SK-N-SH (cell line): ENCODE measurements at regions not wholly inside any gene's neighbourhood (a gene's known extent, or its start where the extent isn't known, plus 50 kb on each side); places are given as distances from the start of the nearest gene placed in this dataset.

Experiments used
- CTCF ChIA-PET: fragments of 300-600, 350-600 bp; formaldehyde crosslinking; extraction: SDS; loops from one replicate; lab custom pipeline; 2021; lab: Yijun Ruan, JAX
- POLR2A ChIA-PET: fragments of 350-600 bp; sonication (Branson Sonifier 250); formaldehyde crosslinking; extraction: SDS; loops from one replicate; lab custom pipeline; 2020; ENCODE audit warnings: antibody characterized with exemption, inconsistent platforms; lab: Yijun Ruan, JAX
- DNase-seq: peaks from one replicate; pipeline ENCODE4 v3.0.0; 2012
- H2AFZ ChIP-seq: fragments of 200-600 bp; sonication (generic); 2 replicates; pipeline ENCODE4 v1.8.1; 2016; ENCODE audit warnings: antibody characterized with exemption, mild to moderate bottlenecking, low read depth
- H3F3A ChIP-seq: fragments of 200-600 bp; sonication (generic); replicated peaks from 2 replicates; pipeline ENCODE3; 2016; ENCODE audit warnings: antibody characterized with exemption, mild to moderate bottlenecking; ENCODE audit not compliant: insufficient read depth
- H3K27ac ChIP-seq, 2 experiments: fragments of 200-500 bp in 1 of 2; fragments of 200-600 bp in 1 of 2; sonication (Bioruptor generic) in 1 of 2; sonication (generic), shearing (Covaris generic) in 1 of 2; 2 replicates each; pipeline versions ENCODE4 v1.5.1 to v1.6.1; 2014 to 2016; ENCODE audit warnings: low read depth in 2 of 2, inconsistent platforms in 1 of 2, low read length in 1 of 2, mild to moderate bottlenecking in 1 of 2, mixed read lengths in 1 of 2
- H3K27me3 ChIP-seq: fragments of 200-600 bp; sonication (generic), shearing (Covaris generic); 2 replicates; pipeline ENCODE4 v1.6.1; 2016; ENCODE audit warnings: mixed run types; ENCODE audit not compliant: insufficient read depth
- H3K36me3 ChIP-seq, 2 experiments: fragments of 200-500 bp in 1 of 2; fragments of 200-600 bp in 1 of 2; sonication (Bioruptor generic) in 1 of 2; sonication (generic) in 1 of 2; replicated peaks in 1 of 2; 2 replicates each; pipeline versions ENCODE3 to v1.5.1; 2014 to 2016; ENCODE audit warnings: low read length in 1 of 2, mild to moderate bottlenecking in 1 of 2; ENCODE audit not compliant: insufficient read depth in 2 of 2, control insufficient read depth in 1 of 2
- H3K4me1 ChIP-seq, 2 experiments: fragments of 200-500 bp in 1 of 2; fragments of 200-600 bp in 1 of 2; sonication (Bioruptor generic) in 1 of 2; sonication (generic), shearing (Covaris generic) in 1 of 2; 2 replicates each; pipeline versions ENCODE4 v1.5.1 to v1.6.1; 2014 to 2016; ENCODE audit warnings: low read depth in 1 of 2, low read length in 1 of 2, mixed run types in 1 of 2; ENCODE audit not compliant: insufficient read depth in 2 of 2, control insufficient read depth in 1 of 2
- H3K4me2 ChIP-seq: fragments of 200-600 bp; sonication (generic), shearing (Covaris generic); 2 replicates; pipeline ENCODE4 v1.6.1; 2017; ENCODE audit warnings: mixed run types
- H3K4me3 ChIP-seq, 2 experiments: fragments of 200-500 bp in 1 of 2; fragments of 200-600 bp in 1 of 2; sonication (Bioruptor generic) in 1 of 2; sonication (generic), shearing (Covaris generic) in 1 of 2; 2 replicates each; pipeline versions ENCODE4 v1.5.1 to v1.8.1; 2014 to 2016; ENCODE audit warnings: low read depth in 2 of 2, inconsistent platforms in 1 of 2, low read length in 1 of 2, mild to moderate bottlenecking in 1 of 2, mixed read lengths in 1 of 2, moderate library complexity in 1 of 2
- H3K79me2 ChIP-seq: fragments of 200-600 bp; sonication (generic); 2 replicates; pipeline ENCODE4 v1.8.1; 2017; ENCODE audit warnings: mild to moderate bottlenecking; ENCODE audit not compliant: insufficient read depth
- H3K9ac ChIP-seq: fragments of 200-600 bp; sonication (generic); 2 replicates; pipeline ENCODE4 v1.6.1; 2017; ENCODE audit warnings: mixed run types
- H3K9me2 ChIP-seq: fragments of 200-600 bp; sonication (generic); 2 replicates; pipeline ENCODE4 v1.6.1; 2017; ENCODE audit warnings: mixed run types
- H3K9me3 ChIP-seq: fragments of 200-600 bp; sonication (generic); 2 replicates; pipeline ENCODE4 v1.6.1; 2017; ENCODE audit warnings: mixed run types, mild to moderate bottlenecking, moderate library complexity
- H4K20me1 ChIP-seq: fragments of 200-600 bp; sonication (generic); 2 replicates; pipeline ENCODE4 v1.6.1; 2017; ENCODE audit warnings: mild to moderate bottlenecking, mixed run types; ENCODE audit not compliant: insufficient read depth
- CTCF ChIP-seq: fragments of 200-600 bp; sonication (generic); IDR thresholded peaks from 2 replicates; pipeline ENCODE4 v1.6.1; 2017; ENCODE audit warnings: antibody characterized with exemption, mild to moderate bottlenecking, moderate library complexity
- FOXM1 ChIP-seq: IDR thresholded peaks from 2 replicates; pipeline ENCODE4 v1.4.0; 2012; ENCODE audit warnings: low read depth, mild to moderate bottlenecking
- GABPA ChIP-seq: IDR thresholded peaks from 2 replicates; pipeline ENCODE4 v1.4.0; 2012; ENCODE audit warnings: low read depth, mild to moderate bottlenecking
- GATA2 ChIP-seq: sonication (generic); formaldehyde crosslinking; IDR thresholded peaks from 2 replicates; pipeline ENCODE4 v1.5.0; 2020; ENCODE audit warnings: mild to moderate bottlenecking, missing genetic modification reagents
- JUND ChIP-seq: IDR thresholded peaks from 2 replicates; pipeline ENCODE4 v1.4.0; 2012
- NFIC ChIP-seq: IDR thresholded peaks from 2 replicates; pipeline ENCODE4 v1.4.0; 2012; ENCODE audit warnings: borderline replicate concordance
- NRF1 ChIP-seq: IDR thresholded peaks from 2 replicates; pipeline ENCODE4 v1.6.1; 2012; ENCODE audit warnings: low read depth, mild to moderate bottlenecking, low read length
- PBX3 ChIP-seq: IDR thresholded peaks from 2 replicates; pipeline ENCODE4; 2012
- RCOR1 ChIP-seq: fragments of 150-350 bp; IDR thresholded peaks from 2 replicates; pipeline ENCODE4 v1.6.1; 2017; ENCODE audit warnings: antibody characterized with exemption, low read length
- REST ChIP-seq: IDR thresholded peaks from 2 replicates; pipeline ENCODE4 v1.6.1; 2012; ENCODE audit warnings: mild to moderate bottlenecking, low read depth, low read length, moderate library complexity
- RFX5 ChIP-seq: IDR thresholded peaks from 2 replicates; pipeline ENCODE4 v1.6.1; 2012; ENCODE audit warnings: mild to moderate bottlenecking, improper control_type of control experiment, low read length
- SIN3A ChIP-seq: IDR thresholded peaks from 2 replicates; pipeline ENCODE4 v1.6.1; 2012; ENCODE audit warnings: low read depth, mild to moderate bottlenecking, low read length, moderate library complexity, borderline replicate concordance
- SMC3 ChIP-seq: IDR thresholded peaks from 2 replicates; pipeline ENCODE4 v1.6.1; 2012; ENCODE audit warnings: low read depth, low read length, improper control_type of control experiment
- TEAD4 ChIP-seq: IDR thresholded peaks from 2 replicates; pipeline ENCODE4 v1.4.0; 2012; ENCODE audit warnings: mild to moderate bottlenecking, borderline replicate concordance; ENCODE audit not compliant: insufficient read depth
- ZBTB33 ChIP-seq: IDR thresholded peaks from 2 replicates; pipeline ENCODE4 v1.4.0; 2012; ENCODE audit warnings: low read depth, borderline replicate concordance
- WGBS: methylation state at CpG from one replicate; pipeline ENCODE4 v1.1.6; 2017; ENCODE audit warnings: low lambda C conversion rate; 5-methylcytosine and 5-hydroxymethylcytosine counted together

GRCh38 chr11:100550912-100551632 lies 136.0 kb upstream of the ARHGAP42 start:
- H3K27ac ChIP-seq, result no peak overlapping the region
- no peak overlapping the region for H3K4me2 ChIP-seq
- no peaks in the 10 kb centered on the region for H3K79me2 ChIP-seq
- no peaks in the 10 kb centered on the region for H4K20me1 ChIP-seq
- no peaks in the 10 kb centered on the region for H3K36me3 ChIP-seq
- CTCF ChIA-PET, result no interaction called here
- no peak for DNase-seq
- POLR2A ChIA-PET, result no interaction called here
- H3K4me3 ChIP-seq, result no peak overlapping the region
- H3K27me3 ChIP-seq, result peaks cover 13% of the 10 kb centered on the region
- H3K4me1 ChIP-seq, result no peaks in the 10 kb centered on the region
- WGBS, result 0% methylated on average over 5 of the region's 5 CpGs
- no peaks in the 10 kb centered on the region for H3K9me3 ChIP-seq
- TF ChIP-seq REST, result no peak
- no peak for TF ChIP-seq TEAD4
- no peak for TF ChIP-seq ZBTB33
- no peak for TF ChIP-seq RFX5
- no peak for TF ChIP-seq GATA2 (CRISPR knock-in tag)
- no peak for TF ChIP-seq RCOR1
- no peak for TF ChIP-seq NFIC
- TF ChIP-seq FOXM1, result no peak
- TF ChIP-seq CTCF, result no peak
- TF ChIP-seq NRF1, result no peak
- TF ChIP-seq GABPA, result no peak
- no peak for TF ChIP-seq JUND
- TF ChIP-seq SIN3A, result no peak
- no peak for TF ChIP-seq SMC3
- no peak for TF ChIP-seq PBX3
- H3K9ac ChIP-seq, result no peak overlapping the region
- no peak overlapping the region for H2AFZ ChIP-seq
- no peaks in the 10 kb centered on the region for H3F3A ChIP-seq
- no peaks in the 10 kb centered on the region for H3K9me2 ChIP-seq
